ENCODE measurements at regions not wholly inside any gene's neighbourhood (a gene's known extent, or its start where the extent isn't known, plus 50 kb on each side); places are given as distances from the start of the nearest gene placed in this dataset.

DNA sequence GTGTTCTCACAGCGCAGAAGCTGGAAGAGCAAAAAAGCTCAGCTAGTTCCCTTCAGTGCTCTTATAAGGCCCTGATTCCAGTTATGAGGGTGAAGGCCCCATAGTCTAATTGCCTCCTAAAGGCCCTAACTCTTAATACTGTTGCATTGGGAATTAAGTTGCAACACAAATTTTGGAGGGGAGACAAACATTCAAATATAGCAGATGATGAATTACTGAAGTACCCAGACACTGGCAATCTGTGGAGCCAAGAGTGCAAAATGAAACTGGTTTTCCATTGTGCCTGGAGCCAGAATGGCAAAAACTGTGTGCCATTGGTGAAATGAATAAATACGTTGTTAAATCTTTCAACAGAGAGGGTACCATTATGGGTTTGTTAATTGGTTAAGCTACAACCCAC is 356.0 kb downstream of the PPARGC1A start:
- DNase-seq, result no peak

DNA sequence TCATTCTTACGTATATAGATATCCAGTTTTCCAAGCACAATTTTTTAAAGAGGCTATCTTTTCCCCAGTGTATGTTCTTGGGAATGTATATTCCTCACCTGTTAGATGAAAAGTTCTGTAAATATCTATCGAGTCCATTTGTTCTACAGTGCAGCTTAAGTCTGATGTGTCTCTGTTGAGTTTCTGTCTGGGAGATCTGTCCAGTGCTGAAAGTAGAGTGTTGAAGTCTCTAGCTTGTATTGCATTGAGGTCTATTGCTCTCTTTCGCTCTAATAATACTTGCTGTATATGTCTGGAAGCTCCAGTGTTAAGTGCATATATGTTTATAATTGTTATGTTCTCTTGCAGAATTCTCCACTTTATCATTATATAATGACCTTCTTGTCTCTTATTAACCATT is 373.1 kb downstream of the PPARGC1A start:
- H3K27ac Mint-ChIP-seq, result no peak overlapping the region
- intact Hi-C loops (cut with micrococcal nuclease), result no loop called here
- TF ChIP-seq, protein P1, sequence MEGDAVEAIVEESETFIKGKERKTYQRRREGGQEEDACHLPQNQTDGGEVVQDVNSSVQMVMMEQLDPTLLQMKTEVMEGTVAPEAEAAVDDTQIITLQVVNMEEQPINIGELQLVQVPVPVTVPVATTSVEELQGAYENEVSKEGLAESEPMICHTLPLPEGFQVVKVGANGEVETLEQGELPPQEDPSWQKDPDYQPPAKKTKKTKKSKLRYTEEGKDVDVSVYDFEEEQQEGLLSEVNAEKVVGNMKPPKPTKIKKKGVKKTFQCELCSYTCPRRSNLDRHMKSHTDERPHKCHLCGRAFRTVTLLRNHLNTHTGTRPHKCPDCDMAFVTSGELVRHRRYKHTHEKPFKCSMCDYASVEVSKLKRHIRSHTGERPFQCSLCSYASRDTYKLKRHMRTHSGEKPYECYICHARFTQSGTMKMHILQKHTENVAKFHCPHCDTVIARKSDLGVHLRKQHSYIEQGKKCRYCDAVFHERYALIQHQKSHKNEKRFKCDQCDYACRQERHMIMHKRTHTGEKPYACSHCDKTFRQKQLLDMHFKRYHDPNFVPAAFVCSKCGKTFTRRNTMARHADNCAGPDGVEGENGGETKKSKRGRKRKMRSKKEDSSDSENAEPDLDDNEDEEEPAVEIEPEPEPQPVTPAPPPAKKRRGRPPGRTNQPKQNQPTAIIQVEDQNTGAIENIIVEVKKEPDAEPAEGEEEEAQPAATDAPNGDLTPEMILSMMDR (IDR thresholded peaks at IDR 0.05), result no peak
- H3K9me3 Mint-ChIP-seq, result peaks cover 13% of the 10 kb centered on the region
- H3K27me3 Mint-ChIP-seq, result no peaks in the 10 kb centered on the region
- H3K4me3 Mint-ChIP-seq, result no peak overlapping the region
- ChIA-PET POLR2A (no interaction called here), CTCF (no interaction called here)
- no peak for ATAC-seq (ENCODE audit: low read depth)
- no peak for DNase-seq
- no peaks in the 10 kb centered on the region for H3K4me1 Mint-ChIP-seq
- H3K36me3 Mint-ChIP-seq (ENCODE audit: low read depth), result no peaks in the 10 kb centered on the region

More for the DNA sequence above, 356.0 kb downstream of the PPARGC1A start:
- Mint-ChIP-seq H3K36me3 (ENCODE audit: low read depth) (no peaks in the 10 kb centered on the region), H3K27me3 (no peaks in the 10 kb centered on the region), H3K4me3 (no peak overlapping the region), H3K4me1 (no peaks in the 10 kb centered on the region), H3K9me3 (peaks cover 8% of the 10 kb centered on the region), H3K27ac (no peak overlapping the region)
- no peak for ATAC-seq (ENCODE audit: low read depth)
- ChIA-PET POLR2A (no interaction called here), CTCF (no interaction called here)
- TF ChIP-seq, protein P1 (IDR thresholded peaks at IDR 0.05), result no peak
- intact Hi-C loops (cut with micrococcal nuclease), result no loop called here

DNA sequence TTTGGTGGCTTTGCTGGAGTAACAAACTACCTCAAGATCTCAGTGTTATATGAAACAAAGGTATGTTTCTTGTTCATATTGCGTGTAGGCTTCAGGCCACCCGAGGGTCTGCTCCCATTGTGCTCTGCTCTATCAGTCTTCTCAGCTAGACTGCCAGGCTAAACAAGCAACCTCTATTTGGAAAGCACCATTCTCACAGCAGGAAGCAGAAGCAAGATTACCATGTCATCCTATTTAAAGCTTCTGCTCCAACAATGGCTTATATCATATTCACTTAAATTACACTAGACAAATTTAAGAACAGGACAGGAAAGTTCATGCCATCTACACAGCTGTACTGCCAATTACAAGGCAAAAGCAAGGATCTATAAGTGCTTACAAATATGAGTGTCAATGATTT is 385.8 kb downstream of the PPARGC1A start:
- peaks cover 14% of the 10 kb centered on the region for H3K9me3 Mint-ChIP-seq
- ChIA-PET CTCF (no interaction called here), POLR2A (no interaction called here)
- no peaks in the 10 kb centered on the region for H3K4me1 Mint-ChIP-seq
- TF ChIP-seq, protein P1 (IDR thresholded peaks at IDR 0.05), result no peak
- DNase-seq (no peak), ATAC-seq (ENCODE audit: low read depth) (no peak)
- no peak overlapping the region for H3K4me3 Mint-ChIP-seq
- H3K36me3 Mint-ChIP-seq (ENCODE audit: low read depth), result no peaks in the 10 kb centered on the region
- no peak overlapping the region for H3K27ac Mint-ChIP-seq
- no peaks in the 10 kb centered on the region for H3K27me3 Mint-ChIP-seq
- intact Hi-C loops (cut with micrococcal nuclease), result no loop called here

DNA sequence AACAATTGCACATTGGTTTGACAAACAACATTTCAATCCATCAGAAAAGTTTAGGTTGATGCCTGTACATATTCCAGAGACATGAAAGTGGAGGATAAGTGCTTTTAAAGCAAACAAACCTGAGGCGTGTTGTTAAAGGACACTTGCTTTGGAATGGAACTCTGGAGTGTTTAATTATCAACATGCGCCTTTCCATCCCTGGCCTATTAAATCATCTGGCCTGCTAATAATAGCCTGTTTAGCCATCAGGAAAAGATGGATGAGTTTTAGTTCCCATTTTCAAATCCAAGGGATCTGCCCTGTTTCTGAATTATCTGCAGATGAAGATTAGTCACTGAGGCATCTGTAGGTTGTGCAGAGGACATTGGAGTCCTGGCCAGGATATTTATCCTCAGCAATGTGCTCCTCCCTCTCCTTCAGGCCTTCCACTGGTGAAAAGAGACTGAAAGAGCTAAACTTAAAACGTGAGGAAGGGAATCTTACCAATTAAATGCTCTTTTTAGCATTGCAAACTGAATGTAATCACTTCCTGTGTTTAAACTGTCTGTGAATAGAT is 388.9 kb downstream of the PPARGC1A start:
- ChIA-PET CTCF (no interaction called here), POLR2A (no interaction called here)
- no peaks in the 10 kb centered on the region for H3K36me3 Mint-ChIP-seq (ENCODE audit: low read depth)

DNA sequence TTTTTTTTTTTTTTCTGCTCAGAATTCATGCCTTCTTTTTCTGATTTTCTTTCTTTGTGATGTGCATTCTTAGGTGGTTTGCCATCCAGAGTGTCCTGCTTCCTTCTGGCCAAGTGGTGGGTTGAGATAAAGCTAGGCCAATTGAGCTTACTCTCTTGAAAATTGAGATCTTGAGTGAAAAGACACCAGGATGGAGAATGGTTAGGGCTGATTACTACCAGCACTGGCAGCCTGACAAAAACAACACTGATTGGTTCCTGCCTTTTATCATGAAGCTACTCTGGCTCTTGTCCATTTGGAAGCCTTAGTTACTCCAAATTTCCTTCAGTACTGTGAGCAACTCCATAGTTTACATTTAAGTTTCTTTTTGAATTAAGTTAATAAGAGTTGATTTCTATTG is 404.0 kb downstream of the PPARGC1A start:
- H3K27me3 Mint-ChIP-seq, result no peaks in the 10 kb centered on the region
- POLR2A ChIA-PET, result no interaction called here
- TF ChIP-seq, protein P1 (IDR thresholded peaks at IDR 0.05), result no peak

More for the DNA sequence above, 388.9 kb downstream of the PPARGC1A start:
- no peaks in the 10 kb centered on the region for H3K27me3 Mint-ChIP-seq
- H3K27ac Mint-ChIP-seq, result no peak overlapping the region
- H3K4me3 Mint-ChIP-seq, result no peak overlapping the region
- ATAC-seq (ENCODE audit: low read depth) (no peak), DNase-seq (no peak)
- intact Hi-C loops (cut with micrococcal nuclease), result no loop called here
- TF ChIP-seq, protein P1 (IDR thresholded peaks at IDR 0.05), result no peak
- no peaks in the 10 kb centered on the region for H3K4me1 Mint-ChIP-seq
- peaks cover 12% of the 10 kb centered on the region for H3K9me3 Mint-ChIP-seq

More for the DNA sequence above, 404.0 kb downstream of the PPARGC1A start:
- DNase-seq (no peak), ATAC-seq (ENCODE audit: low read depth) (no peak)
- Mint-ChIP-seq H3K4me1 (no peaks in the 10 kb centered on the region), H3K27ac (no peak overlapping the region), H3K36me3 (ENCODE audit: low read depth) (no peaks in the 10 kb centered on the region), H3K9me3 (peaks cover under 1% of the 10 kb centered on the region), H3K4me3 (no peak overlapping the region)
- intact Hi-C loops (cut with micrococcal nuclease), result no loop called here
- CTCF ChIA-PET, result no interaction called here

All from activated B cell treated with CpG ODN at 0.5 μM for 24 hours (primary cell).